ENCODE measurements at regions not wholly inside any gene's neighbourhood (a gene's known extent, or its start where the extent isn't known, plus 50 kb on each side); places are given as distances from the start of the nearest gene placed in this dataset.

- TF ChIP-seq POLR2A (IDR thresholded peaks at IDR 0.05) (no peak), CTCF (IDR thresholded peaks at IDR 0.05 in 4 of 5, conservative IDR thresholded peaks at IDR 0.05 in 1 of 5) (no peak)
These were observed 450.0 kb downstream of the HAO1 start for GRCh38 chr20:7490288-7490687.
